H9 (cell line): ENCODE measurements at regions not wholly inside any gene's neighbourhood (a gene's known extent, or its start where the extent isn't known, plus 50 kb on each side); places are given as distances from the start of the nearest gene placed in this dataset.

Source experiments
- DNase-seq: peaks from one replicate; pipeline ENCODE4 v3.0.0-alpha.2; 2017
- H2AFZ ChIP-seq: one replicate; pipeline ENCODE4 v1.6.1; 2013; ENCODE audit warnings: mild to moderate bottlenecking, low read length, control low read depth, moderate library complexity
- H2AK5ac ChIP-seq: 2 replicates; pipeline ENCODE4 v1.6.1; 2013; ENCODE audit warnings: low read length, control low read depth, mixed read lengths; ENCODE audit not compliant: insufficient read length
- H2BK120ac ChIP-seq: one replicate; pipeline ENCODE4 v1.6.1; 2013; ENCODE audit warnings: low read depth, mild to moderate bottlenecking, low read length, control low read depth, inconsistent platforms; ENCODE audit not compliant: poor library complexity, severe bottlenecking
- H2BK12ac ChIP-seq: 2 replicates; pipeline ENCODE4 v1.6.1; 2013; ENCODE audit warnings: low read length, control low read depth, mixed read lengths, low read depth; ENCODE audit not compliant: insufficient read length
- H2BK15ac ChIP-seq: 2 replicates; pipeline ENCODE4 v1.6.1; 2013; ENCODE audit warnings: low read depth, low read length, control low read depth
- H2BK20ac ChIP-seq: one replicate; pipeline ENCODE4 v1.6.1; 2013; ENCODE audit warnings: low read depth, mild to moderate bottlenecking, low read length, control low read depth, inconsistent platforms; ENCODE audit not compliant: poor library complexity, severe bottlenecking
- H2BK5ac ChIP-seq: 2 replicates; pipeline ENCODE4 v1.6.1; 2013; ENCODE audit warnings: low read length, control low read depth, mixed read lengths; ENCODE audit not compliant: insufficient read length
- H3K14ac ChIP-seq: 2 replicates; pipeline ENCODE4 v1.6.1; 2013; ENCODE audit warnings: low read length, control low read depth; ENCODE audit not compliant: insufficient read depth
- H3K18ac ChIP-seq: 2 replicates; pipeline ENCODE4 v1.6.1; 2013; ENCODE audit warnings: low read depth, mild to moderate bottlenecking, mixed read lengths, low read length, control low read depth; ENCODE audit not compliant: insufficient read length
- H3K23ac ChIP-seq: 2 replicates; pipeline ENCODE4 v1.6.1; 2013; ENCODE audit warnings: low read length, control low read depth, mixed read lengths, low read depth; ENCODE audit not compliant: insufficient read length
- H3K23me2 ChIP-seq: 2 replicates; pipeline ENCODE4 v1.6.1; 2013; ENCODE audit warnings: low read depth, mild to moderate bottlenecking, mixed read lengths, low read length, control low read depth; ENCODE audit not compliant: insufficient read length, poor library complexity, severe bottlenecking
- H3K27ac ChIP-seq: 2 replicates; pipeline ENCODE4 v1.5.1; 2013; ENCODE audit warnings: low read length, control low read depth, mixed read lengths, low read depth; ENCODE audit not compliant: insufficient read length
- H3K27me3 ChIP-seq: 2 replicates; pipeline ENCODE4 v1.6.1; 2013; ENCODE audit warnings: low read length, control low read depth, inconsistent platforms; ENCODE audit not compliant: insufficient read depth
- H3K4ac ChIP-seq: 2 replicates; pipeline ENCODE4 v1.6.1; 2013; ENCODE audit warnings: low read depth, mild to moderate bottlenecking, control low read depth, inconsistent platforms, low read length, moderate library complexity
- H3K4me1 ChIP-seq: 2 replicates; pipeline ENCODE4 v1.6.1; 2013; ENCODE audit warnings: low read length, control low read depth, inconsistent platforms; ENCODE audit not compliant: insufficient read depth
- H3K4me2 ChIP-seq: 2 replicates; pipeline ENCODE4 v1.6.1; 2013; ENCODE audit warnings: low read length, control low read depth, mixed read lengths; ENCODE audit not compliant: insufficient read length, insufficient read depth
- H3K56ac ChIP-seq: 2 replicates; pipeline ENCODE4 v1.6.1; 2013; ENCODE audit warnings: low read depth, mild to moderate bottlenecking, mixed read lengths, low read length, control low read depth; ENCODE audit not compliant: insufficient read length
- H3K79me1 ChIP-seq: 2 replicates; pipeline ENCODE4 v1.6.1; 2013; ENCODE audit warnings: low read depth, mild to moderate bottlenecking, moderate library complexity, low read length, control low read depth, inconsistent platforms; ENCODE audit not compliant: insufficient read depth, poor library complexity, severe bottlenecking
- H3K79me2 ChIP-seq: 2 replicates; pipeline ENCODE4 v1.6.1; 2013; ENCODE audit warnings: low read length, control low read depth, inconsistent platforms; ENCODE audit not compliant: insufficient read depth
- H3K9ac ChIP-seq: 2 replicates; pipeline ENCODE4 v1.6.1; 2013; ENCODE audit warnings: low read length, control low read depth, mixed read lengths; ENCODE audit not compliant: insufficient read length; ENCODE audit errors: extremely low read depth
- H3K9me3 ChIP-seq: one replicate; pipeline ENCODE4 v1.6.1; 2013; ENCODE audit warnings: low read depth, low read length, inconsistent platforms; ENCODE audit not compliant: control insufficient read depth
- H3T11ph ChIP-seq: one replicate; pipeline ENCODE4 v1.6.1; 2013; ENCODE audit warnings: mild to moderate bottlenecking, low read length, control low read depth, inconsistent platforms
- H4K20me1 ChIP-seq: one replicate; pipeline ENCODE4 v1.6.1; 2013; ENCODE audit not compliant: control insufficient read depth, insufficient read length, insufficient read depth
- H4K5ac ChIP-seq: 2 replicates; pipeline ENCODE4 v1.6.1; 2013; ENCODE audit warnings: low read depth, mild to moderate bottlenecking, mixed read lengths, low read length, control low read depth; ENCODE audit not compliant: insufficient read length
- H4K8ac ChIP-seq: replicated peaks from 2 replicates; pipeline ENCODE4 v1.6.1; 2013; ENCODE audit warnings: low read length, control low read depth, mixed read lengths, low read depth; ENCODE audit not compliant: insufficient read length
- H4K91ac ChIP-seq: 2 replicates; pipeline ENCODE4 v1.6.1; 2013; ENCODE audit warnings: low read depth, mild to moderate bottlenecking, moderate library complexity, mixed read lengths, low read length, control low read depth; ENCODE audit not compliant: insufficient read length
- H3K27ac Mint-ChIP-seq, 3 experiments: 2 replicates in 2 of 3; 3 replicates in 1 of 3; pipeline ENCODE4 v1.8.0; 2020 to 2021; ENCODE audit warnings: mixed read lengths in 3 of 3, mild to moderate bottlenecking in 1 of 3, moderate library complexity in 1 of 3
- H3K27me3 Mint-ChIP-seq: 2 replicates; pipeline ENCODE4 v1.8.0; 2021; ENCODE audit warnings: low read depth, mild to moderate bottlenecking, moderate library complexity, mixed read lengths
- H3K36me3 Mint-ChIP-seq, 3 experiments: 2 replicates in 2 of 3; 3 replicates in 1 of 3; pipeline ENCODE4 v1.8.0; 2020 to 2021; ENCODE audit warnings: low read depth in 3 of 3, mixed read lengths in 3 of 3; ENCODE audit not compliant: insufficient read depth in 1 of 3
- H3K4me1 Mint-ChIP-seq, 2 experiments: 2 replicates each; pipeline ENCODE4 v1.8.0; 2020; ENCODE audit warnings: mixed read lengths in 2 of 2
- H3K4me3 Mint-ChIP-seq, 2 experiments: 2 replicates in 1 of 2; 3 replicates in 1 of 2; pipeline ENCODE4 v1.8.0; 2020 to 2021; ENCODE audit warnings: mild to moderate bottlenecking in 2 of 2, mixed read lengths in 2 of 2, moderate library complexity in 1 of 2
- H3K9me3 Mint-ChIP-seq, 2 experiments: 2 replicates in 1 of 2; 3 replicates in 1 of 2; pipeline ENCODE4 v1.8.0; 2020; ENCODE audit warnings: mild to moderate bottlenecking in 2 of 2, mixed read lengths in 2 of 2, moderate library complexity in 1 of 2
- WGBS: extraction: QIAGEN DNeasy Blood & Tissue Kit; methylation state at CpG from one replicate; pipeline ENCODE4 v1.1.7; 2013; ENCODE audit warnings: missing lambda C conversion rate, low lambda C conversion rate, mixed read lengths; ENCODE audit not compliant: insufficient read length; ENCODE audit errors: extremely low coverage; 5-methylcytosine and 5-hydroxymethylcytosine counted together
- TF ChIP-seq, protein P1 (sequence below): fragments of 200-600 bp; sonication (generic); conservative IDR thresholded peaks from 3 replicates; pipeline ENCODE4 v1.8.0; 2021; ENCODE audit warnings: antibody characterized with exemption, mild to moderate bottlenecking

DNA sequence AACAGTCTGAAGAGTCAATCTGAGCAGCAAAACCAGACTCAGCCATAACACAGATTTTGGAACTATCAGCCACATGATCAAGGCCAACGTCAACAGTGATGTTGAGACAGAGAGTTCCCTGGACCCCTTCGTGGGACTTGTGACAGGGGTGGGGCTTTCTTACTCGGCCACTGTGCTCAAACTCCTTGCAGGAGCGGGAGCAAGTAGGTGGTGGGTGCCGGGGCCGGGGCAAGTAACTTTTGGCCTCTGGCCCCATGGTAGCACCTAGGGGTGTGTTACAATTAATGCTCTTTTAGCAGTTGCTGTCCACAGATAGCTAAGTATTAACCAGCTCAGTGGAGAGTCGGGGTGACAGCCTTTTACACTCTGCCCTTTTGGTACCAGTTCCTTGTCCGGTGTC, 384.4 kb downstream of the NUAK1 start:
- no peak overlapping the region for H2BK5ac ChIP-seq

More for the DNA sequence above, 384.4 kb downstream of the NUAK1 start:
- Histone ChIP-seq H4K91ac (no peak overlapping the region), H3K27ac (no peak overlapping the region), H3K14ac (no peak overlapping the region), H2BK20ac (no peak overlapping the region), H3K23ac (no peak overlapping the region), H3K27me3 (no peaks in the 10 kb centered on the region), H2AK5ac (no peak overlapping the region), H2AFZ (no peak overlapping the region), H2BK15ac (no peak overlapping the region), H3K56ac (no peak overlapping the region), H3K79me2 (no peaks in the 10 kb centered on the region), H4K5ac (no peak overlapping the region), H3K79me1 (no peaks in the 10 kb centered on the region), H3K18ac (no peak overlapping the region), H2BK120ac (no peak overlapping the region), H3K9ac (no peak overlapping the region), H3K4me1 (no peaks in the 10 kb centered on the region), H2BK12ac (no peak overlapping the region), H3K4ac (no peak overlapping the region), H3T11ph (no peak overlapping the region), H4K20me1 (no peaks in the 10 kb centered on the region), H3K4me2 (no peak overlapping the region), H4K8ac (no peak overlapping the region), H3K23me2 (no peaks in the 10 kb centered on the region), H3K9me3 (no peaks in the 10 kb centered on the region)
- no peaks in the 10 kb centered on the region for H3K9me3 Mint-ChIP-seq
- H3K4me1 Mint-ChIP-seq, result no peaks in the 10 kb centered on the region
- TF ChIP-seq, protein P1, sequence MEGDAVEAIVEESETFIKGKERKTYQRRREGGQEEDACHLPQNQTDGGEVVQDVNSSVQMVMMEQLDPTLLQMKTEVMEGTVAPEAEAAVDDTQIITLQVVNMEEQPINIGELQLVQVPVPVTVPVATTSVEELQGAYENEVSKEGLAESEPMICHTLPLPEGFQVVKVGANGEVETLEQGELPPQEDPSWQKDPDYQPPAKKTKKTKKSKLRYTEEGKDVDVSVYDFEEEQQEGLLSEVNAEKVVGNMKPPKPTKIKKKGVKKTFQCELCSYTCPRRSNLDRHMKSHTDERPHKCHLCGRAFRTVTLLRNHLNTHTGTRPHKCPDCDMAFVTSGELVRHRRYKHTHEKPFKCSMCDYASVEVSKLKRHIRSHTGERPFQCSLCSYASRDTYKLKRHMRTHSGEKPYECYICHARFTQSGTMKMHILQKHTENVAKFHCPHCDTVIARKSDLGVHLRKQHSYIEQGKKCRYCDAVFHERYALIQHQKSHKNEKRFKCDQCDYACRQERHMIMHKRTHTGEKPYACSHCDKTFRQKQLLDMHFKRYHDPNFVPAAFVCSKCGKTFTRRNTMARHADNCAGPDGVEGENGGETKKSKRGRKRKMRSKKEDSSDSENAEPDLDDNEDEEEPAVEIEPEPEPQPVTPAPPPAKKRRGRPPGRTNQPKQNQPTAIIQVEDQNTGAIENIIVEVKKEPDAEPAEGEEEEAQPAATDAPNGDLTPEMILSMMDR, result no peak
- no peaks in the 10 kb centered on the region for H3K36me3 Mint-ChIP-seq
- H3K4me3 Mint-ChIP-seq, result no peak overlapping the region
- no peak overlapping the region for H3K27ac Mint-ChIP-seq
- DNase-seq, result no peak
- H3K27me3 Mint-ChIP-seq, result no peaks in the 10 kb centered on the region
- whole genome bisulfite sequencing, result no CpG with 5 or more reads among the region's 8 CpGs
